HL-60 (cell line): ENCODE measurements at regions not wholly inside any gene's neighbourhood (a gene's known extent, or its start where the extent isn't known, plus 50 kb on each side); places are given as distances from the start of the nearest gene placed in this dataset.
"Not testable (repeated sequence)": the region's sequence is repeated elsewhere in the genome, so short reads cannot be mapped to it uniquely, and the experiment has no call there.

Experiments
- CTCF ChIP-seq: IDR thresholded peaks from one replicate; pipeline ENCODE4 v1.5.1; 2011; ENCODE audit warnings: low read length, control low read depth, inconsistent platforms; ENCODE audit not compliant: insufficient read depth
- GABPA ChIP-seq: IDR thresholded peaks from 2 replicates; pipeline ENCODE4 v1.6.1; 2012; ENCODE audit warnings: low read depth
- POLR2AphosphoS5 ChIP-seq: IDR thresholded peaks from 2 replicates; pipeline ENCODE4 v1.6.1; 2012; ENCODE audit warnings: low read depth
- REST ChIP-seq: IDR thresholded peaks from 2 replicates; pipeline ENCODE4 v1.6.1; 2012; ENCODE audit warnings: low read depth; ENCODE audit not compliant: insufficient replicate concordance

GRCh38 chr7:91790646-91791045 lies 89.9 kb downstream of the MTERF1 start:
- not testable (repeated sequence) for TF ChIP-seq POLR2AphosphoS5, CTCF, REST, GABPA
